ENCODE measurements at regions not wholly inside any gene's neighbourhood (a gene's known extent, or its start where the extent isn't known, plus 50 kb on each side); places are given as distances from the start of the nearest gene placed in this dataset.

GRCh38 chr18:72667932-72668331, 123.8 kb upstream of the CBLN2 start:
- POLR2A ChIA-PET (ENCODE audit: low non-redundant PET): no interaction called here
- H3K36me3 ChIP-seq (ENCODE audit: insufficient read depth, low read length, poor library complexity, severe bottlenecking): no peaks in the 10 kb centered on the region
- CTCF ChIA-PET: no interaction called here
- no peak overlapping the region for H3K27ac ChIP-seq (ENCODE audit: low read depth, low read length, poor library complexity, severe bottlenecking)
- H3K4me1 ChIP-seq (ENCODE audit: insufficient read depth, low read length, poor library complexity, severe bottlenecking): no peaks in the 10 kb centered on the region
- no peaks in the 10 kb centered on the region for H3K27me3 ChIP-seq (replicated peaks; ENCODE audit: insufficient read depth, low read depth, low read length, poor library complexity)
- H3K9me3 ChIP-seq (ENCODE audit: low read depth, low read length, poor library complexity, severe bottlenecking): no peaks in the 10 kb centered on the region
- intact Hi-C loops (cut with micrococcal nuclease; ENCODE audit: unreplicated experiment): no loop called here
- DNase-seq (ENCODE audit: low spot score): no peak
- BruUV-seq (replicated peaks): no TSS peak
- TF ChIP-seq EZH2 (IDR thresholded peaks at IDR 0.05; ENCODE audit: borderline replicate concordance, low read depth, low read length, poor library complexity, severe bottlenecking): no peak
- no peak for TF ChIP-seq CTCF (conservative IDR thresholded peaks at IDR 0.05; ENCODE audit: low read depth, low read length)
- no peak overlapping the region for H3K4me3 ChIP-seq (ENCODE audit: low read depth, low read length, poor library complexity, severe bottlenecking)

DNA sequence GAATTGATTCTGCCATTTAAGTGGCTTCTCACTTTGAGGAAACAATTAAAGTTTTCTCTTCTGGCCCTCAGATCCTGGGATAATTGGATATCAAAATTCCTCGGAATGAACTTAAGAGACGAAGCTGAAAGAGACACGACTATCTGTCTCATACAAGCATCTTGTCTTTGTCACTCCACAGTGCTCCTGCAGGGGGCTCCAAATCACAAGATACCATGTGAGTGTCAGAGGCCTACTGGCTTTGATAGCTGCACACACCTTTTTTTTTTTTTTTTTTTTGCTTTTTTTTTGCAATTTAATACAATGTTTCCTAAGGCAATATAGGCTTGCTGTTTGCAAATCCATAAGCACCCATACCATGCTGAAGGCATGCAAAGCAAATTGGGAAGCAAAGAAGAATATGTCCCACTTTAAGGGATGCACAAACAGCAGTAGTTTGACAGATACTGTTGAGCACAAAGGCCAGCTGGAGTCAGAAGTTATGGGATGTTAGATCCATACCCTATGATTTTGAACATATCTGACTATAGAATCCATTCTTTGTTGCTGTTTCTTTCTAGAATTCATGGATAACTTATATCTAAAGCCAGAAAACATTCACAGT, 109.0 kb upstream of the CBLN2 start:
- peak; percentile 75 for DNase-seq (ENCODE audit: low spot score)
- H3K27ac ChIP-seq (ENCODE audit: low read depth, low read length, poor library complexity, severe bottlenecking): no peak overlapping the region
- BruUV-seq (replicated peaks): no TSS peak
- TF ChIP-seq CTCF (conservative IDR thresholded peaks at IDR 0.05; ENCODE audit: low read depth, low read length) (peak; percentile 81), EZH2 (IDR thresholded peaks at IDR 0.05; ENCODE audit: borderline replicate concordance, low read depth, low read length, poor library complexity, severe bottlenecking) (no peak)
- no peaks in the 10 kb centered on the region for H3K36me3 ChIP-seq (ENCODE audit: insufficient read depth, low read length, poor library complexity, severe bottlenecking)
- ChIA-PET CTCF (interaction anchor here (0.5 to 1.1 kb wide), 8 partner anchors 9 to 1674 kb away, joined by 3 to 12 read pairs (median 4); no protein-coding TSS in a partner anchor), POLR2A (ENCODE audit: low non-redundant PET) (no interaction called here)
- H3K4me1 ChIP-seq (ENCODE audit: insufficient read depth, low read length, poor library complexity, severe bottlenecking): no peaks in the 10 kb centered on the region
- H3K9me3 ChIP-seq (ENCODE audit: low read depth, low read length, poor library complexity, severe bottlenecking): no peaks in the 10 kb centered on the region
- no peaks in the 10 kb centered on the region for H3K27me3 ChIP-seq (replicated peaks; ENCODE audit: insufficient read depth, low read depth, low read length, poor library complexity)
- intact Hi-C loops (cut with micrococcal nuclease; ENCODE audit: unreplicated experiment): no loop called here
- no peak overlapping the region for H3K4me3 ChIP-seq (ENCODE audit: low read depth, low read length, poor library complexity, severe bottlenecking)

DNA sequence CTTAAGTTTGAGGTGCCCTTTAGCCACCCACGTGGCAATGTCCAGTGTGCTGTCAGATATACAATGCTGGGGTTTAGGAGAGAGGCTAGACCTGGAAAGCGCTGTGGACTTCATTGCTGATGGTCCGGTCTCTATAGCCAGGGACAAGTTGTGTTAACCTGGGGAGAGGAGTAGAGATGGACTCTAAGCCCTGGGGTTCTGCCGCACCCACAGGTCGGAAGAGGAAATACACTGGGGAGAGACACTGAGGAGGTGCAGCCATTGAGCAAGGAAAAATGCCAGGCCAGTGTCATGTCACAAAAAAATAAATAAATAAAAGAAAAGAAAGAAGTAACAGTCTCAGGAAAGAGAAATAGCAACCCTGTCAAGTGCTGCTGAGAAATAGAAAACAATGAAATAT, 106.9 kb upstream of the CBLN2 start:
- CTCF ChIA-PET: no interaction called here
- POLR2A ChIA-PET (ENCODE audit: low non-redundant PET): no interaction called here
- no peak for DNase-seq (ENCODE audit: low spot score)

More for the DNA sequence above, 106.9 kb upstream of the CBLN2 start:
- Histone ChIP-seq H3K27ac (ENCODE audit: low read depth, low read length, poor library complexity, severe bottlenecking) (no peak overlapping the region), H3K36me3 (ENCODE audit: insufficient read depth, low read length, poor library complexity, severe bottlenecking) (no peaks in the 10 kb centered on the region), H3K4me3 (ENCODE audit: low read depth, low read length, poor library complexity, severe bottlenecking) (no peak overlapping the region), H3K27me3 (replicated peaks; ENCODE audit: insufficient read depth, low read depth, low read length, poor library complexity) (no peaks in the 10 kb centered on the region), H3K4me1 (ENCODE audit: insufficient read depth, low read length, poor library complexity, severe bottlenecking) (no peaks in the 10 kb centered on the region), H3K9me3 (ENCODE audit: low read depth, low read length, poor library complexity, severe bottlenecking) (no peaks in the 10 kb centered on the region)
- intact Hi-C loops (cut with micrococcal nuclease; ENCODE audit: unreplicated experiment): no loop called here
- no peak for TF ChIP-seq CTCF (conservative IDR thresholded peaks at IDR 0.05; ENCODE audit: low read depth, low read length)
- no peak for TF ChIP-seq EZH2 (IDR thresholded peaks at IDR 0.05; ENCODE audit: borderline replicate concordance, low read depth, low read length, poor library complexity, severe bottlenecking)
- BruUV-seq (replicated peaks): no TSS peak
